ENCODE measurements at regions not wholly inside any gene's neighbourhood (a gene's known extent, or its start where the extent isn't known, plus 50 kb on each side); places are given as distances from the start of the nearest gene placed in this dataset.
"Not testable (repeated sequence)": the region's sequence is repeated elsewhere in the genome, so short reads cannot be mapped to it uniquely, and the experiment has no call there.

- no peak overlapping the region for H3K4me3 Mint-ChIP-seq
- no peak overlapping the region for H3K27ac Mint-ChIP-seq
- intact Hi-C loops (cut with micrococcal nuclease) = no loop called here
- H3K9me3 Mint-ChIP-seq = peaks cover 6% of the 10 kb centered on the region
- H3K4me1 Mint-ChIP-seq (ENCODE audit: low read depth) = no peaks in the 10 kb centered on the region
- no peaks in the 10 kb centered on the region for H3K27me3 Mint-ChIP-seq (ENCODE audit: insufficient read depth)
- no peak for DNase-seq (ENCODE audit: low spot score)
- H3K36me3 Mint-ChIP-seq (ENCODE audit: low read depth) = no peaks in the 10 kb centered on the region
Observed at GRCh38 chr3:10638466-10638865, 133.1 kb upstream of the ATP2B2 start.

DNA sequence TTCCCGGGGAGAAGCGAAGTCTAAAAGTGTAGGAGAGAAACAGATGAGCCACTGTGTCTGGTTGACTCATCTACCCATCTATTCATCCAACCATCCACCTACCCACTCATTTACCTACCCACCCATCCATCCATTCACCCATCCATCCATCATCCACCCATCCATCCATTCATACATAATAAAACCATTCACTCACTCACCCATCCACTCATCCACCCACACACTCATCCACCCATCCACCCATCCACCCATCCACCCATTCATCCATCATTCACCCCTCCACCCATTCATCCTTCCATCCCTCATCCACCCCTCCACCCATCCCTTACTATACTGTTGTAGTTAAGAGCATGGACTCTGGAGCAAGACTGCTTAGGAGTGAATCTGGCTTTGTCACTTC lies 136.4 kb upstream of the ATP2B2 start:
- no peak for DNase-seq (ENCODE audit: low spot score)
- H3K27me3 Mint-ChIP-seq (ENCODE audit: insufficient read depth) = peaks cover 6% of the 10 kb centered on the region
- no peak overlapping the region for H3K4me3 Mint-ChIP-seq
- no peaks in the 10 kb centered on the region for H3K4me1 Mint-ChIP-seq (ENCODE audit: low read depth)
- no peaks in the 10 kb centered on the region for H3K36me3 Mint-ChIP-seq (ENCODE audit: low read depth)
- peaks cover 6% of the 10 kb centered on the region for H3K9me3 Mint-ChIP-seq
- intact Hi-C loops (cut with micrococcal nuclease) = no loop called here
- no peak overlapping the region for H3K27ac Mint-ChIP-seq

GRCh38 chr3:10644189-10644588 lies 138.8 kb upstream of the ATP2B2 start:
- no peaks in the 10 kb centered on the region for H3K36me3 Mint-ChIP-seq (ENCODE audit: low read depth)
- H3K4me1 Mint-ChIP-seq (ENCODE audit: low read depth) = no peaks in the 10 kb centered on the region
- peaks cover 6% of the 10 kb centered on the region for H3K27me3 Mint-ChIP-seq (ENCODE audit: insufficient read depth)
- DNase-seq (ENCODE audit: low spot score) = no peak
- no peak overlapping the region for H3K4me3 Mint-ChIP-seq
- H3K9me3 Mint-ChIP-seq = no peaks in the 10 kb centered on the region
- H3K27ac Mint-ChIP-seq = no peak overlapping the region
- intact Hi-C loops (cut with micrococcal nuclease) = no loop called here

DNA sequence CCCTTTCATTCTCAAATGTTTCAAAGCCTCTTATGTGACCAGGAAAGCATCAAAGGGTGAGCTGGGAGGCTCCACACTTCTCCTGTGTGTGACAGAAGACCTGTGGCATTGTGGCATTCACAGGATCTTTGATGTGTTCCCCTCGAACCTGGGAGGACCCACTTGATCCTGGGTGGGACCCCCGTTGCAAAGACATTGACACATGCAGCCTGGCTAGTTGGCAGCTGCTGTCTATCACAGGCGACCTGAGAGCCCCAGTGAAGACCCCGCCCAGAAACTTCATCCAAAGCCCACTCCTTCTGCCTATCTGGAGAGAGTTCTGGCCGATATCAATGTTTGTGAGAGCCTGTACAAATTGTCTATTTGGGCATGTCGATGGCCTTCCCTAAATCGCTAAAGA lies 140.4 kb upstream of the ATP2B2 start:
- H3K4me1 Mint-ChIP-seq (ENCODE audit: low read depth) = no peaks in the 10 kb centered on the region
- no peak overlapping the region for H3K27ac Mint-ChIP-seq
- H3K4me3 Mint-ChIP-seq = no peak overlapping the region
- H3K9me3 Mint-ChIP-seq = no peaks in the 10 kb centered on the region
- peaks cover 6% of the 10 kb centered on the region for H3K27me3 Mint-ChIP-seq (ENCODE audit: insufficient read depth)
- DNase-seq (ENCODE audit: low spot score) = no peak
- H3K36me3 Mint-ChIP-seq (ENCODE audit: low read depth) = no peaks in the 10 kb centered on the region
- intact Hi-C loops (cut with micrococcal nuclease) = no loop called here

DNA sequence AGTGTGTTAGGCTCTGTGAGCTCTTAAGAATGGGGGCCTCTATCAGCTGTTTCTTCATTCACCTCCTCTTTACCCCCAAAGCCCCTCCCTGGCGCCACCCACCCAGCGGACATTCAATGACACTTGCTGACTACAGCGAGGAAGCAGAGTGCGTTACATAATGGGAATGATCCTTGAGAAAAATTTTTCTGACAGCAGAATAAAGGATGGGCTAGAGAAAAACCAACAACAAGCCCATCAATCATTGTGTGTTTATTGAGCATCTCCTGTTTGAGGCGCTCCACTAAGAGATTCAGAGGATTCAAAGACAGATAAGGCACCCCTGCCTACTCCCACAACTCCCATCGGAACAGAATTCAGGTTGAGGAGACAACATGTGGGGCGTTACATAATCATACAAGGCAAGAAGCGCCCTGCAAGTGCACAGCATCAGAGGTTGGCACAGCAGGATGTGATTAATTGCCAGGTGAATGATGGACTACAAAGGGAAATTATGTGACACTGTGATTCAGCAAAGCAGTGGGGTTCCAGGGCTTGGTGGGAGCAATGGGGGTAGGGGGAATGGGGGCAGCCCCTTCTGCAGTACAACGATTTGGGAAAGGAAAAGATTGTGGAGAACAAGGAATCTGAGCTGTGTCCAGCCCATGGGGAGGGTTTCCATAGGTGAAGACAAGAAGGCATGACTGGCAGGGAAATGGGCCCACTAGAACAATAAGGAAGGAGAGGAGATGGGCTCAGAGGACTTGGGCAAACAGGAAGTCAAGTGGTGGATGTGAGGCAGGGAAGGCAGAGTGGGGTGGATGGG lies 141.3 kb upstream of the ATP2B2 start:
- Mint-ChIP-seq H3K27ac (no peak overlapping the region), H3K36me3 (ENCODE audit: low read depth) (no peaks in the 10 kb centered on the region), H3K4me1 (ENCODE audit: low read depth) (no peaks in the 10 kb centered on the region), H3K4me3 (no peak overlapping the region), H3K27me3 (ENCODE audit: insufficient read depth) (peaks cover 6% of the 10 kb centered on the region), H3K9me3 (no peaks in the 10 kb centered on the region)
- intact Hi-C loops (cut with micrococcal nuclease) = no loop called here
- no peak for DNase-seq (ENCODE audit: low spot score)

DNA sequence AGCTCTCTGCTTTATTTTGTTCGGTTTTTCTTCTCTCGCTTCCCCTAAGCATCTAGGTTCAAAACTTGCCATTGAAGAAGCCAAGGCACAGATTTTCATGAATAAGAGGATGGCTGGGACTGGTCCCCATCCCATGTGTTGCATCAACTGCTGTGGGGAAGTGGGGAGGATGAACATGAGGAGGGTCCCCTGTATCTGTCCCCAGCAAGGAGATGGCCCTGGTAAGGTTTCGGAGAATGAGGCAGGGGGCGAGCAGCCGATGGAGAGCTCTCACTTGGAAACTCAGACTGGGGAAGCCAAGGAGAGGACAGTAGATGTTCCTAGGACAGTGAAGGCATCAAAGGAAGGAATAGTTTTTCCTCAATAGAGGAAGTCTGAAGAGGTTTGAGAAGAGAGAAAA lies 142.0 kb upstream of the ATP2B2 start:
- DNase-seq (ENCODE audit: low spot score) = no peak
- Mint-ChIP-seq H3K4me3 (no peak overlapping the region), H3K27ac (no peak overlapping the region), H3K9me3 (no peaks in the 10 kb centered on the region), H3K4me1 (ENCODE audit: low read depth) (no peaks in the 10 kb centered on the region), H3K27me3 (ENCODE audit: insufficient read depth) (peaks cover 6% of the 10 kb centered on the region), H3K36me3 (ENCODE audit: low read depth) (no peaks in the 10 kb centered on the region)
- intact Hi-C loops (cut with micrococcal nuclease) = no loop called here

- Mint-ChIP-seq H3K36me3 (ENCODE audit: low read depth) (no peaks in the 10 kb centered on the region), H3K4me3 (no peak overlapping the region), H3K4me1 (ENCODE audit: low read depth) (no peaks in the 10 kb centered on the region)
Observed at GRCh38 chr3:10648181-10648580, 142.8 kb upstream of the ATP2B2 start.

DNA sequence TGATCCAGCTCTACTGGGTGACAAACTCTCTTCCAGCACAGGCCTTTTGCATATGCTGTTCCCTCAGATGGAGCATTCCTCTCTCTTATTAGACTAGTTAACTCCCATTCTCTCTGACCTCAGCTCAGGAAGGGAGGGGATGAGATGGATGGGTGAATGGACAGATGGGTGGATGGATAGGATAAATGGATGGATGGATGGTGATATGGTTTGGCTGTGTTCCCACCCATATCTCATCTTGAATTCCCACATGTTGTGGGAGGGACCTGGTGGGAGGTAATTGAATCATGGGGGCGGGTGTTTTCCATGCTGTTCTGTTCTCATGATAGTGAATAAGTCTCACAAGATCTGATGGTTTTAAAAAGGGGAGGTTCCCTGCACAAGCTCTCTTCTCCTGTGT lies 144.1 kb upstream of the ATP2B2 start:
- DNase-seq (ENCODE audit: low spot score); intact Hi-C loops (cut with micrococcal nuclease); H3K27me3 Mint-ChIP-seq (ENCODE audit: insufficient read depth); H3K27ac Mint-ChIP-seq; H3K4me3 Mint-ChIP-seq; H3K4me1 Mint-ChIP-seq (ENCODE audit: low read depth); H3K9me3 Mint-ChIP-seq; H3K36me3 Mint-ChIP-seq (ENCODE audit: low read depth): not testable (repeated sequence)

More at GRCh38 chr3:10648181-10648580, 142.8 kb upstream of the ATP2B2 start:
- H3K27ac Mint-ChIP-seq = no peak overlapping the region
- DNase-seq (ENCODE audit: low spot score) = no peak
- H3K27me3 Mint-ChIP-seq (ENCODE audit: insufficient read depth) = peaks cover 8% of the 10 kb centered on the region
- no peaks in the 10 kb centered on the region for H3K9me3 Mint-ChIP-seq
- intact Hi-C loops (cut with micrococcal nuclease) = no loop called here

DNA sequence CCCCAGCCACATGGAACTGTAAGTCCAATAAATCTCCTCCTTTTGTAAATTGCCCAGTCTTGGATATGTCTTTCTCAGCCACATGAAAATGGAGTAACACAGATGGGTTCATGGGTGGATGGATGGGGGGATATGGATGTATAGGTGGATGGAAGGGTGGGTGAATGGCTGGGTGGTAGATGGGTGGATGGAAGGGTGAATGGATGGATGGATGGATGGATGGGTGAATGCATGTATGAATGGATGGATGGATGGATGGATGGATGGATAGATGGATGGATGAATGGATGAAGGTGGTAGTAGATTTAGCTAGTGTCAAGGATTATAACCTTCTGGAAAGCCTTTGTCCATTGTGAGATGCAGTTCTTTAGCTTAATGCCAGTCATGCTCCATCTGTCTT lies 146.1 kb upstream of the ATP2B2 start:
- H3K27ac Mint-ChIP-seq = no peak overlapping the region
- no peaks in the 10 kb centered on the region for H3K4me1 Mint-ChIP-seq (ENCODE audit: low read depth)
- H3K9me3 Mint-ChIP-seq = no peaks in the 10 kb centered on the region
- no peak for DNase-seq (ENCODE audit: low spot score)
- H3K27me3 Mint-ChIP-seq (ENCODE audit: insufficient read depth) = peaks cover 5% of the 10 kb centered on the region
- no peaks in the 10 kb centered on the region for H3K36me3 Mint-ChIP-seq (ENCODE audit: low read depth)
- no peak overlapping the region for H3K4me3 Mint-ChIP-seq
- intact Hi-C loops (cut with micrococcal nuclease) = no loop called here

DNA sequence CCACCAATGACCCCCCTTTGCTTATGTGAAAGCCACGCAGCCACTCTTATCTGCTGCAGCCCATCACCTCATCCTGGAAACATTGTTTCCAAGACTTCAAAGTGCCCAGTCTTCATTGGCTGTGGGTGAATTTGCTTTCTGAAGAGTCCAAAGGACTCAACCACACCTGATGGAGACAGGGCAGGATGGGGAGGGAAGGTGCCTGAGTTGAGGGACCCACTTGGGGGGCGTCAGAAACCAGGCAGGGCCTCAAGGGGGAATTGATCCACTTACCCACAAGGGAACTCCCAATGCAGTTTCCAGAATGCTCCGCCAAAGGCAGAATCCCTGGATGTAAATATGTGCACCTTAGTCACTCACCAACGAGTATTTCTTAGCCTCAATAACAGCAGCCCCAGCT lies 147.9 kb upstream of the ATP2B2 start:
- Mint-ChIP-seq H3K4me1 (ENCODE audit: low read depth) (no peaks in the 10 kb centered on the region), H3K4me3 (no peak overlapping the region), H3K9me3 (no peaks in the 10 kb centered on the region), H3K27ac (no peak overlapping the region), H3K36me3 (ENCODE audit: low read depth) (no peaks in the 10 kb centered on the region), H3K27me3 (ENCODE audit: insufficient read depth) (peaks cover 7% of the 10 kb centered on the region)
- intact Hi-C loops (cut with micrococcal nuclease) = no loop called here
- no peak for DNase-seq (ENCODE audit: low spot score)

- DNase-seq (ENCODE audit: low spot score) = no peak
- Mint-ChIP-seq H3K9me3 (no peaks in the 10 kb centered on the region), H3K27me3 (ENCODE audit: insufficient read depth) (peaks cover 7% of the 10 kb centered on the region), H3K27ac (no peak overlapping the region), H3K36me3 (ENCODE audit: low read depth) (no peaks in the 10 kb centered on the region), H3K4me3 (no peak overlapping the region), H3K4me1 (ENCODE audit: low read depth) (no peaks in the 10 kb centered on the region)
- intact Hi-C loops (cut with micrococcal nuclease) = no loop called here
Observed at GRCh38 chr3:10653866-10654611, 148.7 kb upstream of the ATP2B2 start.

DNA sequence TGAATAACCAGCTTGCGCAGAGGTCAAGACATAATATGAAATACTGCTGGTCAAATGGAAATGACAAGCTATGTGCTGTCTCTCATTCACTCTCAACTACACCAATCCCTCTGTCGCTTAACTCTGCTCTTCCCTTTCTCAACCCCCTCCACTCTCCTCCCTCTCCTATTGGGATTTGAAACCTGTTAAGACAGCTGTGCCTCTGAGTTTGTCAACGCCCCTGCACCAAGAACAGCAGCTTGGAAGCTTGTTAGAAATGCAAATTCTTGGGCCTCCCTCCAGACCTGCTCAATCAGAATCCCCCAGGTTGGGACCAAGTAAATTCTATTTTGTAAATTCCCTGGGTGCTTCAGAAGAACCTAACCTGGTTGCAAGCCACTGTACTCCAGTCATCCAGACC lies 149.7 kb upstream of the ATP2B2 start:
- Mint-ChIP-seq H3K27me3 (ENCODE audit: insufficient read depth) (peaks cover 12% of the 10 kb centered on the region), H3K27ac (no peak overlapping the region), H3K36me3 (ENCODE audit: low read depth) (no peaks in the 10 kb centered on the region), H3K4me1 (ENCODE audit: low read depth) (no peaks in the 10 kb centered on the region), H3K4me3 (no peak overlapping the region), H3K9me3 (no peaks in the 10 kb centered on the region)
- no peak for DNase-seq (ENCODE audit: low spot score)
- intact Hi-C loops (cut with micrococcal nuclease) = no loop called here

- H3K27ac Mint-ChIP-seq; H3K4me3 Mint-ChIP-seq; H3K9me3 Mint-ChIP-seq; intact Hi-C loops (cut with micrococcal nuclease); H3K36me3 Mint-ChIP-seq (ENCODE audit: low read depth); DNase-seq (ENCODE audit: low spot score); H3K4me1 Mint-ChIP-seq (ENCODE audit: low read depth): not testable (repeated sequence)
- H3K27me3 Mint-ChIP-seq (ENCODE audit: insufficient read depth) = peaks cover 16% of the 10 kb centered on the region
Observed at GRCh38 chr3:10657339-10657738, 152.0 kb upstream of the ATP2B2 start.
